Thyroid gland (tissue), 4 donors: ENCODE measurements at regions not wholly inside any gene's neighbourhood (a gene's known extent, or its start where the extent isn't known, plus 50 kb on each side); places are given as distances from the start of the nearest gene placed in this dataset.

Experiments
- CTCF ChIP-seq, 6 experiments: fragments of 200-600 bp in 3 of 6; fragments of 450-650 bp in 3 of 6; sonication (generic) in 3 of 6; IDR thresholded peaks; one replicate each; pipeline ENCODE4 v1.5.1; 2016 to 2019; ENCODE audit warnings: antibody characterized with exemption in 6 of 6, mild to moderate bottlenecking in 2 of 6, inconsistent platforms in 1 of 6, moderate library complexity in 1 of 6
- POLR2A ChIP-seq, 2 donors: fragments of 450-650 bp; IDR thresholded peaks; one replicate each; pipeline ENCODE4 v1.6.1; 2017; ENCODE audit warnings: antibody characterized with exemption in 2 of 2, mild to moderate bottlenecking in 2 of 2, moderate library complexity in 1 of 2

GRCh38 chr20:16930656-16931055, 182.5 kb downstream of the OTOR start:
- TF ChIP-seq CTCF (IDR thresholded peaks at IDR 0.05), result no peak
- no peak for TF ChIP-seq POLR2A (IDR thresholded peaks at IDR 0.05)
